ENCODE measurements at regions not wholly inside any gene's neighbourhood (a gene's known extent, or its start where the extent isn't known, plus 50 kb on each side); places are given as distances from the start of the nearest gene placed in this dataset.

DNA sequence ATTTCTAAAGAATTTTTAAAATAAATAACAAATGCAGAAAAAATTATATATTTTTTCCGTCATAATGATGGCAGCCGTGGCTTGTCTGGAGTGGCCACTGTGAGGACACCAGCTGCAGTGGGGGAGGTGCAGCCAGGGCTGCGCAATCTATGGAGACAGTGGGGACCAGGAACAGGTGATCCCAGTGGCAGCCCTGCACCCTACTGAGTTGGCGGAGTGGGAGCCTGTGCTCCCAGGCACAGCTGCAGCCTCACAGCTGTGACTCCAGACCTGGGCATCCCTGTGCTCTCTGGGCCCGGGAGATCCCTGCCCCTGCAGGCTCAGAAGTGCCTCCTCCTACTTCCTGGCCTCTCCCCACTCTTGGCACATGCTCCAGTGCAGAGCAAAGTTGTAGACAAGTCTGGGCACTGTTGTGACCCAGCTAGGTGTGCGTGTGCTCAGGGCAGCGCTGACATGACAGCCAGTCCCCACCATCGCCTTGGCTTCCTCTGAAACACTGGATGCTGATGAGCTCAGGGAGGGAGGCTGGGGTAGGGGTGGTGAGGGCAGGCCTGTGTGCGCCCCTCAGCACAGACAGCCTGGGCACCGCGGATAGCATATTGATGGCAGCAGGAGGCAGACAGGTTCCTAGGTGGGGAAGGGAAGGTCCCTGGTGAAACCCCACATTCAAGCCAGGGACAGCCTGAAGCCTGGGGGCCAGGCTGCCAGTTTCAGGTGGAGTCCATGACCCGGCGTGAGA is 96.0 kb upstream of the PRR16 start:
- H3K9ac ChIP-seq (ENCODE audit: insufficient read depth in 1 of 2, low read depth in 2 of 2, low read length in 2 of 2) = no peak overlapping the region
- CTCF ChIA-PET (ENCODE audit: low intra/inter-chr PET ratio) = no interaction called here
- DNase-seq (ENCODE audit: extremely low read depth in 1 of 4, low spot score in 3 of 4) (no peak), FAIRE-seq (no peak), ATAC-seq (no peak)
- H3K79me2 ChIP-seq (ENCODE audit: control insufficient read depth, insufficient read depth, low read length) = no peaks in the 10 kb centered on the region
- no peak overlapping the region for H2AFZ ChIP-seq (ENCODE audit: low read depth, low read length)
- H3K4me2 ChIP-seq (ENCODE audit: insufficient read depth, low read length) = no peak overlapping the region
- no peaks in the 10 kb centered on the region for H4K20me1 ChIP-seq (replicated peaks; ENCODE audit: control insufficient read depth, insufficient read depth, low read length)
- no peaks in the 10 kb centered on the region for H3K36me3 ChIP-seq (ENCODE audit: control insufficient read depth, insufficient read depth, low read length)
- no TSS peak for BruUV-seq (replicated peaks)
- no peak overlapping the region for H3K4me3 ChIP-seq
- no peaks in the 10 kb centered on the region for H3K4me1 ChIP-seq (replicated peaks in 1 of 2; ENCODE audit: control insufficient read depth in 2 of 2, insufficient read depth in 2 of 2, low read length in 2 of 2)
- POLR2A ChIA-PET = no interaction called here
- WGBS (ENCODE audit: insufficient coverage, low coverage, missing lambda C conversion rate) = 16% methylated on average over 11 of the region's 13 CpGs
- H3K9me3 ChIP-seq (replicated peaks; ENCODE audit: control insufficient read depth, insufficient read depth, low read depth, low read length) = 0 out of 2 replicates have a peak, but pooled peaks cover 2% of the 10 kb centered on the region
- in situ Hi-C loops (cut with MboI) = no loop called here
- H3K9me1 ChIP-seq (ENCODE audit: control insufficient read depth, insufficient read depth, low read length) = no peaks in the 10 kb centered on the region
- H3K27ac ChIP-seq (ENCODE audit: extremely low read depth, low read depth, low read length) = no peak overlapping the region
- H3K27me3 ChIP-seq (ENCODE audit: control insufficient read depth in 2 of 2, insufficient read depth in 2 of 2, low read length in 2 of 2) = no peaks in the 10 kb centered on the region
- intact Hi-C loops (cut with micrococcal nuclease) = no loop called here
- TF ChIP-seq POLR3A (IDR thresholded peaks at IDR 0.05; ENCODE audit: borderline replicate concordance, extremely low read depth, insufficient read depth, insufficient read length) = no peak
- no peak for TF ChIP-seq ZC3H11A (IDR thresholded peaks at IDR 0.05; ENCODE audit: low read depth, low read length)
- TF ChIP-seq CHCHD3 (CRISPR knock-in tag; IDR thresholded peaks at IDR 0.05) = no peak
- no peak for TF ChIP-seq KAT2B (IDR thresholded peaks at IDR 0.05; ENCODE audit: low read depth, low read length)
- no peak for TF ChIP-seq BRCA1 (IDR thresholded peaks at IDR 0.05)
- TF ChIP-seq BRCA1 (CRISPR knock-in tag; IDR thresholded peaks at IDR 0.05) = no peak
- TF ChIP-seq ZSCAN29 (IDR thresholded peaks at IDR 0.05) = no peak
- TF ChIP-seq RBM17 (IDR thresholded peaks at IDR 0.05; ENCODE audit: borderline replicate concordance, low read depth, low read length) = no peak
- TF ChIP-seq GABPB2 (CRISPR knock-in tag; conservative IDR thresholded peaks at IDR 0.05) = no peak
- no peak for TF ChIP-seq HSF4 (CRISPR knock-in tag; IDR thresholded peaks at IDR 0.05; ENCODE audit: borderline replicate concordance)
- no peak for TF ChIP-seq SMARCE1 (IDR thresholded peaks at IDR 0.05)
- no peak for TF ChIP-seq HNRNPK (IDR thresholded peaks at IDR 0.05; ENCODE audit: low read depth, low read length, poor library complexity, severe bottlenecking)
- TF ChIP-seq CEBPZ (IDR thresholded peaks at IDR 0.05; ENCODE audit: borderline replicate concordance, low read depth, low read length) = no peak
- TF ChIP-seq PRPF4 (IDR thresholded peaks at IDR 0.05; ENCODE audit: insufficient read depth, low read depth, low read length, poor library complexity, severe bottlenecking) = no peak
- TF ChIP-seq ZNF639 (CRISPR knock-in tag; conservative IDR thresholded peaks at IDR 0.05 in 1 of 2, IDR thresholded peaks at IDR 0.05 in 1 of 2) = no peak
- TF ChIP-seq THAP12 (CRISPR knock-in tag; IDR thresholded peaks at IDR 0.05) = no peak

Data from K562 (cell line).